CD4-positive, alpha-beta T cell treated with Interleukin-17A for 4 hours (primary cell): ENCODE measurements at regions not wholly inside any gene's neighbourhood (a gene's known extent, or its start where the extent isn't known, plus 50 kb on each side); places are given as distances from the start of the nearest gene placed in this dataset.

ENCODE experiments used
- DNase-seq: peaks from one replicate; pipeline ENCODE4 v3.0.0-alpha.2; 2020; ENCODE audit warnings: mixed read lengths

DNA sequence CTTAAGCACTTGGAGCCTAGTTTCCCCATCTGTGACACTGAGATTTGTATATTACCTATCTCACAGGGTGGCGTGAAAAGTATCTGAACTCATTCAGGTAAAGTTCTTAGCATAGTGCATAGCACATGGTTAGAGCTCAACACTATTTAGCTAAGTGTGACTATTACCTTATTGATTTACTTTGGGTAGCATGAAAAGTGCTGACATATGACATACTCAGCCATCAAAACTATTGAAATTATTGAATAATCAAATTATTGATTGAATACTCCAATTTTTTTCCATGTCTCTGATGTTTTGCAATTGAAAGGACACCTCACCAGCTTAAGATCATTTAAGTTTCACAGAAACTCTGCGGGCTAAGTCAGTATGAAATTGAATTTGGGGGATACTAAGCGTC is 715.0 kb downstream of the EFNB2 start:
- no peak for DNase-seq

DNA sequence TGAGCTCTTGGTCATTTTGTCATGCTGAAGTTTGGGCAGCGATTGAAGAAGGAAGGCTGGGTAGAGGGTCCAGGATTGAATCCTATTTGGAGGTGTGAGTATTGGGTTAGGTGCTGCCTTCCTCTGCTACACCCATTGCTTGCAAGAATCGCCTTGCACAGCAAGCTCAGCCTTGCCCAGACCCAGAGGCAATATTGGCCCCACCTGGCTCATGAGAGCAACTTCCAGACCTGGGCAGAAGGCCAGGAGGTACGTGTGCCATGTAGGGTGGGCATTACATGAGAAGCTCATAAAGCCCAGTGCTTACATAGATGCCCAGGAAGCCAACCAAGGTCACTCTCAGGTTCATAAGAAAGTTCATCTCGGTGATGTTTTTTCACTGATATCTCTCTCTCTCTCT is 718.0 kb downstream of the EFNB2 start:
- no peak for DNase-seq

DNA sequence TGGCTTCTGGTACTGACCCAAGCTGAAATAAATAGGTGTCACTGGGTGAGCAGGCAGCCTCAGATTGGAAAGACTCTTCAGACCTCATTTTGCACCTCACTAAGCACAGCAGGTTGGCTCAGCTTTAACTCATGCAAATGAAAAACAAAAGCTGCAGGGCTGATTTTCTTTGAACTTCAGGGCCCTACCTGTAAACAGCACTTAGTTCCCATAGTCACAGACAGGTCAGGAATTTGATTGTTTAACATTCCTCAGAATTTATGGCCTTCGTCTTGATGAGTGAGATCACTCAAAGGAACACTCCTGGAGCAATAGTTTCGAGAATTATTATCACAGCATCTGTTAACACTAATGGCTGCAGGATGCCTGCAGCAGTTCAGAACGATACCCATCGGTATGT is 718.5 kb downstream of the EFNB2 start:
- DNase-seq: no peak

GRCh38 chr13:105814902-105815250 is 720.6 kb downstream of the EFNB2 start:
- no peak for DNase-seq

- no peak for DNase-seq
Observed at GRCh38 chr13:105814219-105814901, 721.1 kb downstream of the EFNB2 start.

- no peak for DNase-seq
Observed at GRCh38 chr13:105806628-105806920, 728.9 kb downstream of the EFNB2 start.

GRCh38 chr13:105805892-105806627 is 729.4 kb downstream of the EFNB2 start:
- no peak for DNase-seq

DNA sequence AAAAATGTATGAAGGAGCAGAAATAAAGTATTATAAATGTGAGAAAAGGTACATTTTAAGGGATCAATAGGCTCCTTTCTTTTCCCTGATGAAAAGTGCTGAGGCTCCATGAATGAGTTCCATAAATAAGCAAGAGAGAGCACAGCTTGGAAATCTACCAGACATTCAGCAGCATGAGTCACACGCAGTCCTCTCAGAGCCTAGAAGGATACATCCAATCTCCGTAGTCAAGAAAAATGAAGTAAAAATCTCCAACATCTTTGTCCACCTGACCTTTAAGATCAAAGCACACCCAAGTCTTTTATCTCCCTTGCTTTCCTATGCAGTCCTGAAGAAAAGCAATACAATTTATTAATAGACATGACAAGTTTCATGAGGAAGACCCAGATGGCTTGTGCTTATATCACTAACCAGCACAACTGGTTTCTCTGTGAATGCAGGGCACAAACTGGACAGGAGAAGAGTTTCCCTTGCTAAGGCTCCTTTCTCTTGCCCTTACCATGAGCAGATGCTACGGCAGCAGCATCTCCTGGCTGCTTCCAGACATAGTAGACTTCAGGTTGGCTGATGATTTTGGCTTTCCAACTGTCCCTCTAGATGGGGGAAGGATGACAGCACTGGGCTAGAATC is 730.8 kb downstream of the EFNB2 start:
- DNase-seq: no peak

- DNase-seq: no peak
Observed at GRCh38 chr13:105799155-105799554, 736.3 kb downstream of the EFNB2 start.

GRCh38 chr13:105798541-105798940 is 736.9 kb downstream of the EFNB2 start:
- DNase-seq: no peak

GRCh38 chr13:105796081-105796480 is 739.4 kb downstream of the EFNB2 start:
- DNase-seq: no peak

DNA sequence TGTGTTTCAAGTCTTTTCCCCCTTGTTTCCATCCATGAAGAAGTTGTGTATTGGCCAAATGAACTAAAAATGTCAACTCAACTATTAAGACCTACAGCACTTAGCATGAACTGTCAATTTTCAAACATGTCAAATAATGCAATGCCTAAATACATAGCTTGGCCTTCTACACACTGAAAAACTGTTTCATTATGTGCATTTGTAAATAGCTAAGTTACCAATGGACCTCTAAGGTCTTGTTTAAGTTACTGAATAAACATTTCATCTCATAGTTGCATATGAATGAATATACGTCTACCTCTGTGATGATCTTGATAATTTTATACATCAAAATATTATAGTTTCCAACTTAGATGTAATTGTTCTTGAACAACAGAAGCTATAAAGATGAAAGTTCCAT is 744.5 kb downstream of the EFNB2 start:
- DNase-seq: no peak

GRCh38 chr13:105788530-105788929 is 746.9 kb downstream of the EFNB2 start:
- no peak for DNase-seq

DNA sequence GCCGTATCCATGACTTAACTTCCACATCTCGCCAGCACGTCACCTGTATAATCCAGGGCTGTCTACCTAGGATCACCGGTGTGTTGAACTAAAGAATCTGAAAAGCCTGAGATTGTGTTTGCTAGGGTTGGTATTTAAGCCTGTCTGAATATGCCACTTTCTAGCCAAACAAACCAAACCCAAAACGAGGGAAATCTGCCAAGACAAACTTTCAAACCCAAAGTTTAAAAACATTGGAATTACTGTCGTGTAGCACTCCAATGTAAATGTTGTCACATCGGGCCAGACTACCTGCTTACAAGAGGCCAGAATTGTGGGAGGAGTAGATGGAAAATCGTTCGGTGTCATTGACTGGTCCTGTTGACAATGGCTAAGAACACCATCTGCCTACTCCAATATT is 747.8 kb downstream of the EFNB2 start:
- DNase-seq: no peak

DNA sequence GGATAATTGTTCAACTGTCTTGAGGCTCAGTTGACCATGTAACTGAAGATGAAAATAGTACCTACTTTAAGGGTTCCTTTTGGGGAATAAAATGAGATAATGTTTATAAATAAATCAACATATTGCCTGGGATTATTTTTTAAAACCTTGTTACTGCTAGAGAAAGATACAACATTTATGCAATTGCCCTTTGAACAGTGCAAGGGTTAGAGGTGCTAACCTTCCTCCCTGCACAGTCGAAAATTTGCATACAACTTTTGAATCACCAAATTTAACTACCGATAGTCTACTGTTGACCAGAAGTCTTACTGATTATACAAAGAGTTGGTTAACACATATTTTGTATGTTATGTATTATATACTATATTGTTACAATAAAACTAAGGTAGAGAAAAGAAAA is 750.0 kb downstream of the EFNB2 start:
- DNase-seq: no peak

DNA sequence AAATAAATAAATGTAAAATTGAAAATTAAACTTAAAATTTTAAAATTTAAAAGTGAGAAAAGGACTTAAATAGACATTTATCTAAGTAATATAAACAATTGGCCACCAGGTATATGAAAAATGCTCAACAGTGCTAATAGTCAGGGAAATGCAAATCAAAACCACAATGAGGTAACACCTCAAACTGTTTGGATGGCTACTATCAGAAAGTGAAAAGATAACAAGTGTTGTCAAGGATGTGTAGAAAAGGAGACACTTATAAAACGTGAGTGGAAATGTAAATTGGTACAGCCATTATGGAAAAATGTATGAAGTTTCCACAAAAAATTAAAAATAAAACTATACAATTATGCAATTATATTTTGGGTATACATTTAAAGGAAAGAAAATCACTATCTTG is 752.2 kb downstream of the EFNB2 start:
- DNase-seq: no peak

DNA sequence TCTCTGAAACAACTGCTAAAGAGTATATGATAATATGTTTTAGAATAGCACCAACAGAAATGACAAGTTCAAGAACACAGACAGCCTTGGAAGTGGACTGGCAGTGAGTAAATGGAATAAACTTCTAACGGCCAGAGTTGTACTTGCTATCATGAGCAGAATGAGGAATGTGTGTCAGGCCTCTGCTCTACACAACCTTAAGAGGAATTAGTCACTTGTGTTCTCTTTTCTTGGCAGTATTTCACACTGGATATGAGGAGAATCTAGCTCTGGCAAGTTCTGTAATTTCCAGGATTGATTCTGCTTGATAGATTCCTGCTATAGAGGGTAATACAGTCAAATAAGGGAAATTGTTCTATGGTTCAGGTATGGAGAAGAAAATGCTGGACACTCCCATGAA is 757.3 kb downstream of the EFNB2 start:
- DNase-seq: no peak

DNA sequence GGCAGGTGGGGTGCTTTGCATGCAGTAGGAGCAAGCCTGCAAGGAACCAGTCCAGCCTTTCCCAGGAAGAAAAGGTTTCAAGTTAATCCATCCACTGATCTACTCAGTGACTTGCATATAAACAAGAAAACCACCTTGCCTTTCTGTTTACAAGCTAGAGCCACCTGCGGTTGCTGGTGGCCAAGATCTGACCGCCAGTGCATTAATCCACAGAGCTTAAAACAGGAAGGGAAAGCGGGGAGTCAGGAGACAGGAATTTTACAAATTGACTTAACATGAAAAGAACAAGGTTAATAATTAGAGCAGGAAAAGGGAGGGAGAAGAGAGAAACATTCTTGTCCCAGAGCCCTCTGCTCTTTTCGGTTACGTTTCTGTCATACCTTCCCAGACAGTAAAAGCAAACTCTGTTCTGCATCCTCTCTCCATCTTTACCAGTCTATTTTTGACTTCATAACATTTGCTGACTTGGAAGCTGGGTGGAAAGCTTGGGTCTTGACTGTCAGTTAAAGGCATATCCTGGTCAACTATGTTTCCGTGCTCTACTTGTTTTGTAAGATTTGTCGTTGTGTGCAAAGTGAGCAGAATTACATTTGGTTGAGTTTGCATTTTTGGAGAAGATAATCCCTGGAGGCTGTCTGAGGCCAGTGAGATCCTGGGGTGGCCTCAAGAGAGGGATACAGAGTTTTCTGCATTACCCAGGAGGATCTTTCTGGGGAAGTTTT is 760.6 kb downstream of the EFNB2 start:
- DNase-seq: no peak

DNA sequence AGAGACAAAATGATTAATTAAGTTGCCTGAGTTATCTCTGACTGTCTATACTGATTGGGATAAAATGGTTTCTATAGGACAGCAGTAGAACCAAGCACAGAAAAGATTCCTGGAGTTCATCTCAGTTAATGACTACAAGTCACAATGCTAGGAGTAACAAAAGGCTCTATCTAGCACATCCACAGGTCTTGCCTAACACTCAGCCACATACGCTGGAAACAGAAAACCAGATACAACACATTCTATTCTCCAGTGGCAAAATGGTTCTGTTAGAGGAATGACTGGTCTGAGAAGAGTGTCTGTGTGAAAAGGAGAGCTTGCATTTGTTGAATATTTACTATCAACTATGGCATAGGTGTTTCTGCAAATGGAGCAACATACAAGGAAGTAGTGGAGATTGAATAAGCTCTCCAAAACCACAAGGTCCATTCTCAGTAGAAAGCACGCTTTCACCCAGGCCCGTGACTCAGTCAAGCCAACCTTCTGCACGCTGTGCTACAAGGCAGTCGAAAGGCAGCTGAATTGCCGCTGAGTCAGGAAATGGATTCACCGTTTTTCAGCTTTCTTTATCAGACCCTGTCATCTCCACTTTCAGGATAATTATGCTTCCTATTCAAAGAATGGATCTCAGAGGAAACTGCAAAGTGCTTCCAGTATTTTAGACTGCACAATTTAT is 761.5 kb downstream of the EFNB2 start:
- no peak for DNase-seq

GRCh38 chr13:105773241-105773640 is 762.2 kb downstream of the EFNB2 start:
- DNase-seq: no peak

DNA sequence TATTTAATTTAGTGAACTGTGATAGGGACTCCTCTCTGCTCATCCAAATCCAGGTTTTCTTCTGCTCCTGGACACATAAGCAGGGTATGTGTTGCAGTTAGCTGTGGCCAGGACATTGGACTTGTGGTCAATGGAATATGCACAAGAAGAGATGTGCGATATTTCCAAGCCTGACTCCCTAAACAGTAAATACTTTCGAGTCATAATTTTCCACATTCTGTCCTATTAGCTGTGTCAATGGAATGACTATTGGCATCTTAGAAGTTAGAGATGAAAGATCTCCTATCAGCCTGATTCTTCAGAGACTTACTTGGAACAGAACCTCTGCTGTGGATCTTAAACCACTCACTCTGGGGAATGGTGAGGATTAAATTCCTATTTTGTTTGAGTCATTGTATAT is 771.0 kb downstream of the EFNB2 start:
- DNase-seq: no peak

- no peak for DNase-seq
Observed at GRCh38 chr13:105763851-105764250, 771.6 kb downstream of the EFNB2 start.

- DNase-seq: no peak
Observed at GRCh38 chr13:105762096-105762495, 773.4 kb downstream of the EFNB2 start.
